Central memory CD8-positive, alpha-beta T cell (primary cell): ENCODE measurements at regions not wholly inside any gene's neighbourhood (a gene's known extent, or its start where the extent isn't known, plus 50 kb on each side); places are given as distances from the start of the nearest gene placed in this dataset.
"Not testable (repeated sequence)": the region's sequence is repeated elsewhere in the genome, so short reads cannot be mapped to it uniquely, and the experiment has no call there.

Source experiments
- ATAC-seq: fragments of 150-1000 bp; cut with Tn5 transposase; replicated peaks from 2 replicates; pipeline ENCODE4 v1.10.0; 2022; ENCODE audit warnings: mild to moderate bottlenecking, moderate FRiP score, moderate number of reproducible peaks; ENCODE audit not compliant: poor library complexity, severe bottlenecking; ENCODE audit errors: extremely low read depth
- DNase-seq, 2 donors: peaks; one replicate each; pipeline ENCODE4 v3.0.0; 2021; ENCODE audit warnings: low spot score in 2 of 2
- H3K27ac Mint-ChIP-seq: one replicate; pipeline ENCODE4 v1.8.0; 2022; ENCODE audit warnings: low read depth, mild to moderate bottlenecking, moderate library complexity, mixed read lengths
- H3K27me3 Mint-ChIP-seq: one replicate; pipeline ENCODE4 v1.8.0; 2022; ENCODE audit warnings: mixed read lengths
- H3K36me3 Mint-ChIP-seq: one replicate; pipeline ENCODE4 v1.8.0; 2022; ENCODE audit warnings: mild to moderate bottlenecking, moderate library complexity, mixed read lengths; ENCODE audit not compliant: insufficient read depth
- H3K4me1 Mint-ChIP-seq: one replicate; pipeline ENCODE4 v1.8.0; 2022; ENCODE audit warnings: mixed read lengths
- H3K4me3 Mint-ChIP-seq: one replicate; pipeline ENCODE4 v1.8.0; 2022; ENCODE audit warnings: mild to moderate bottlenecking, moderate library complexity, mixed read lengths
- H3K9me3 Mint-ChIP-seq: one replicate; pipeline ENCODE4 v1.8.0; 2022; ENCODE audit warnings: mixed read lengths

DNA sequence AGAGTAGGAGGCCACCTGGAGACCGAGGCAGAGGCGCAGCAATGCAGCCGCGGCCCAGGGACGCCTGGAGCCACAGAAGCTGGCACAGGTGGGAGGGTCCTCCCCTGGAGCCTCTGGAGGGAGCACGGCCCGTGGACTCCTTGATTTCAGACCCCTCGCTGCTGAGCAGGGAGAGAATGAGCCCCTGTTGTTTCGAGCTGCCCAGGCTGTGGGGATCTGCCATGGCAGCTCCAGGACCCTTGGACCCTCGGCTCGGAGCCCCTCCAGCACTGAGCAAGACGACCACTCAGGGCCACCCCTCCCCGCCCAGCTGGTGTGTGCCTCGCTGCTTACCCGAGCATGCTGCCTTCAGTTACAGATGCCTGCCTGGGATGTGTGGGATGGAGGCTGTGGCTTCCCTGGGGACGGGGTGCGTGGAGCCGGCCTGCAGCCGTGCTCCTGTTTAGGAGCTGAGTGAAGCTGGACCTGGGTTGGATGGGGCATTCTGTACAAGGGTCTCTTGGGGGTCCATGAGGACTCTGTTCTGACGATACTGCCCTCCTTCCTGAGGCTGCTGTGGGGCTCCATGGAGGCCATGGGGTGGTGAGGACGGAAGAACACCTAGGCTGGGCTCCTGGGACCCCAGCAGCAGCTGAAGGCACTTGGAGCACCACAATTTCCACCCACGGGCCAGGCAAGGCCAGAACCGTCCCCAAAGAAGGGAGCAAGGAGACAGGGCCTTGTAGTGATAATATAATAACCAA is 115.1 kb upstream of the LPCAT1 start:
- peaks cover 2% of the 10 kb centered on the region for H3K36me3 Mint-ChIP-seq
- no peak overlapping the region for H3K4me3 Mint-ChIP-seq
- H3K9me3 Mint-ChIP-seq: no peaks in the 10 kb centered on the region
- H3K4me1 Mint-ChIP-seq: peaks cover 19% of the 10 kb centered on the region
- peaks cover 23% of the 10 kb centered on the region for H3K27me3 Mint-ChIP-seq
- DNase-seq: no peak
- no peak for ATAC-seq
- no peak overlapping the region for H3K27ac Mint-ChIP-seq

GRCh38 chr5:1637639-1638481 is 114.1 kb upstream of the LPCAT1 start:
- Mint-ChIP-seq H3K36me3 (peaks cover 7% of the 10 kb centered on the region), H3K9me3 (no peaks in the 10 kb centered on the region), H3K4me1 (peaks cover 24% of the 10 kb centered on the region), H3K27me3 (peaks cover 13% of the 10 kb centered on the region), H3K27ac (no peak overlapping the region), H3K4me3 (no peak overlapping the region)
- no peak for ATAC-seq
- no peak for DNase-seq

- no peak overlapping the region for H3K4me3 Mint-ChIP-seq
- no peak overlapping the region for H3K27ac Mint-ChIP-seq
- no peaks in the 10 kb centered on the region for H3K9me3 Mint-ChIP-seq
- DNase-seq: no peak
- H3K27me3 Mint-ChIP-seq: peaks cover 8% of the 10 kb centered on the region
- H3K36me3 Mint-ChIP-seq: peaks cover 8% of the 10 kb centered on the region
- ATAC-seq: no peak
- H3K4me1 Mint-ChIP-seq: peaks cover 32% of the 10 kb centered on the region
Measured at GRCh38 chr5:1636981-1637638, 113.3 kb upstream of the LPCAT1 start.

DNA sequence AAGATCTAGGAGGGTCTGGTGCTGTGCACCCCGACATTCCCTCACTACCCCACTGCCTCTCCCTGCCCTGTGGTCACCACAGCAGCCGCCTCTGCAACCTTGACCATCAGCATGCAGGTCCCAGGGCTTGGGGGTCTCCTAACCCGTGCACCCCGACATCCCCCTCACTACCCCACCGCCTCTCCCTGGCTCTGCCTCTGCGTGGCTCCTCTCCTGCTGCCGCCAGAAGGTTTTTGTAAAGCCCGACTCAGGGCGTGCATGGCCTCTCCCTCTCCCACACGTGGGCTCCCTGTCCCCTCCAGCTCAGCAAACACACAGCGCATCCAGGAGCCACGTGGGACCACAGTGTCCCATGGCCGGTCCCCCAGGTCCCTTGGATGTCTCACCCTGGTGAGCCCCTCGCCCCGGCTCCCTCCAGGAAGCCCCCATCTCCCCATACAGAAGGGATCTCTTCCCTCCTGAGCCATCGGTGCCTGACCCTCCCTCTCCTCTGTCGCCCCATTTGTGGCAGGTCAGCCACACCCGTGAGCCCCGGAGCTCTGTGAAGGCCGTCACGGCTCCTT is 112.5 kb upstream of the LPCAT1 start:
- not testable (repeated sequence) for H3K9me3 Mint-ChIP-seq, H3K36me3 Mint-ChIP-seq, H3K27ac Mint-ChIP-seq, DNase-seq, ATAC-seq, H3K27me3 Mint-ChIP-seq, H3K4me3 Mint-ChIP-seq
- H3K4me1 Mint-ChIP-seq: peaks cover 30% of the 10 kb centered on the region

DNA sequence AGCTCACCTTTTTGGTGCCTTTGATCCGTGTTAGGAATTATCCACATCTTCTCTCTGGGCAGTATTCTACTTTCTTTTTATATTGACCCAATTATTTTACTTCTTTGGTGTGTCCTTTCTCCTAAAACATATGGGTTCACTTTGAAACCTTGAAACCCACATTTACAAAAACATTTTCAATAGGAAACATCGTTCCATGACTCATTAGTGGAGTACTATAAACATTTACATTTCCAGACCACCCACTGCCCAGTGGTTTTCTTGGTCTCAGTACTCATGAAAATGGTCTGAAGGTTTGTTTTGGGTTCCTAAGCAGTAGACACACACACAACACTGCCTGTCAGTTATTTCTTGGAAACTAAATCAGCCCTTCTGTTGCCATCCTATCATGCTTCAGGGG is 111.7 kb upstream of the LPCAT1 start:
- not testable (repeated sequence) for H3K27me3 Mint-ChIP-seq, H3K27ac Mint-ChIP-seq, ATAC-seq, DNase-seq, H3K9me3 Mint-ChIP-seq, H3K36me3 Mint-ChIP-seq
- Mint-ChIP-seq H3K4me1 (peaks cover 29% of the 10 kb centered on the region), H3K4me3 (peak overlapping the region; percentile 89)

DNA sequence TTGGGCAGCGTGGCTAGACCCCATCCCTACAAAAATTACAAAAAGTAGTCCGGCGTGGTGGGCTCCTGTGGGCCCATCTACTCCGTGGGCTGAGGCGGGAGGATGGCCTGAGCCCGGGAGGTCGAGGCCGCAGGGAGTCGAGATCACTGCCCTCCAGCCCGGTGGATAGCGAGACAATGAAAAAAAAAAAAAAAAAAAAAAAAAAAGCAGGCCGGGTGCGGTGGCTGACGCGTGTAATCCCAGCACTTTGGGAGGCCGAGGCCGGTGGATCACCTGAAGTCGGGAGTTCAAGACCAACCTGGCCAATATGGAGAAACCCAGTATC is 110.5 kb upstream of the LPCAT1 start:
- peak overlapping the region; percentile 89 for H3K4me3 Mint-ChIP-seq

DNA sequence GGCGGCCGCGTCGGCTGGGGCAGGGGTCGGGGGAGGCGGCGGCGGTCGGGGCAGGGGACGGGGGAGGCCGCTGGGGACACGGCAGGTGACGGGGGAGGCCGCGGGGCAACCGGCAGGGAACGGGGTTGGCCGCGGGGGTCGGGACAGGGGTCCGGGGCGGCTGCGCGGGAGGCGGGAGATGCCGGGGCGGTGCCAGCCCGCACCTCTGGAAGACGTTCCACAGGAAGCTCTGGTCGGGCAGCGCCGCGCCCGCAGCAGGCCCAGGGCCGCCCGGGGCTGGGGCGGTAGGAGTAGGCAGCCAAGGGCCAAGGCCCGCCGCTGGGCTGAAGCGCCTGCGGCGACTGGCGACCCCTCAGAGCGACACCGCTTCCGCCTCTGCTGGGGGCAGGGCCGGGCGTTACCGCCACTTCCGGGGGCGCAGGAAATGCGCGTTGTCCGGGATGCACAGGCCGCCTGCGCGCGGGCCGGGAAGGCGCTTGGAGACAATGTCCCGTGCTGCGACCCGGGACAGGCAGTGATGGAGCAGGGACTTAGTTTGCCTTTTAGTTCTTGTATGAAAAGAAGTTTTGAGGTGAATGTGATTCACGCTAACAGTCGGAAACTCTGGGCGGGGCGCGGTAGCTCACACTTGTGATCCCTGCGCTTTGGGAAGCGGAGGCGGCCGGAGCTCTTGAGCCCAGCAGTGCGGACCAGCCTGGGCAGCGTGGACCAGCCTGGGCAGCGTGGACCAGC is 110.0 kb upstream of the LPCAT1 start:
- Mint-ChIP-seq H3K4me3 (peak overlapping the region; percentile 89), H3K27me3 (no peaks in the 10 kb centered on the region), H3K27ac (peak overlapping the region; percentile 93), H3K9me3 (no peaks in the 10 kb centered on the region), H3K36me3 (peaks cover 8% of the 10 kb centered on the region), H3K4me1 (peaks cover 29% of the 10 kb centered on the region)
- DNase-seq: peak; percentile 38 to 43
- ATAC-seq: peak; percentile 74

More for the DNA sequence above, 110.5 kb upstream of the LPCAT1 start:
- Mint-ChIP-seq H3K9me3 (no peaks in the 10 kb centered on the region), H3K27me3 (no peaks in the 10 kb centered on the region), H3K4me1 (peaks cover 29% of the 10 kb centered on the region), H3K27ac (peak overlapping the region; percentile 93), H3K36me3 (peaks cover 8% of the 10 kb centered on the region)
- no peak for DNase-seq
- ATAC-seq: no peak

DNA sequence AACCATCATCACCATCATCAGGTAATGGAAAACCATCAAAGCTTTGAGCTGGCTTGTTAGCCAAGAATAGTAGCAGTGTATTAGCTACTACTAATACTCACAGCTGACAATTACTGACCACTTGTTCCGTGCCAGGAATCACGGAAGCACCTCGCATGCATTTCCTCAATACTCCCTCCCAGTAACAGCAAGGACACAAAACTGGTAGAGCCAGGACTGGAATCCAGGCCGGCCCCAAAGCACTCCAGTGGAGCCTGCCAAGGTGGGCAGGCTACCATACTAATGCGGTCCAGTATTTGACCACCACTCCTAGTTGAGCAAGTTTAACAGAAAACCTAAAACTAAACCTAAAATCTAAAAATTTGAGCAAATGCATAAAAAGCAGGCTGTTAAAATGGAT is 107.2 kb upstream of the LPCAT1 start:
- H3K4me1 Mint-ChIP-seq: peaks cover 29% of the 10 kb centered on the region
- not testable (repeated sequence) for ATAC-seq, H3K27me3 Mint-ChIP-seq, H3K36me3 Mint-ChIP-seq, H3K9me3 Mint-ChIP-seq, H3K27ac Mint-ChIP-seq, H3K4me3 Mint-ChIP-seq, DNase-seq

GRCh38 chr5:1626397-1626796 is 102.6 kb upstream of the LPCAT1 start:
- not testable (repeated sequence) for H3K27ac Mint-ChIP-seq

DNA sequence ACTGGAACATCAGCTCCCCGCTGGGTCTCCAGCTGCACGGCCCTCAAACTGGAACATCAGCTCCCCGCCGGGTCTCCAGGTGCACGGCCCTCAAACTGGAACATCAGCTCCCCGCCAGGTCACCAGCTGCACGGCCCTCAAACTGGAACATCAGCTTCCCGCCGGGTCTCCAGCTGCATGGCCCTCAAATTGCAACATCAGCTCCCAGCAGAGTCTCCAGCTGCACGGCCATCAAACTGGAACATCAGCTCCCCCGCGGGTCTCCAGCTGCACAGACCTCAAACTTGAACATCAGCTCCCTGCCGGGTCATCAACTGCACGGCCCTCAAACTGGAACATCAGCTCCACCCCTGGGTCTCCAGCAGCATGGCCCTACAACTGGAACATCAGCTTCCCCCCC is 95.8 kb upstream of the LPCAT1 start:
- H3K9me3 Mint-ChIP-seq, H3K36me3 Mint-ChIP-seq, H3K27me3 Mint-ChIP-seq, ATAC-seq, H3K4me3 Mint-ChIP-seq, H3K27ac Mint-ChIP-seq, DNase-seq: not testable (repeated sequence)
- H3K4me1 Mint-ChIP-seq: peaks cover 38% of the 10 kb centered on the region

More at GRCh38 chr5:1626397-1626796, 102.6 kb upstream of the LPCAT1 start:
- not testable (repeated sequence) for H3K27me3 Mint-ChIP-seq, H3K36me3 Mint-ChIP-seq, H3K4me3 Mint-ChIP-seq, DNase-seq, H3K9me3 Mint-ChIP-seq, ATAC-seq
- H3K4me1 Mint-ChIP-seq: peaks cover 29% of the 10 kb centered on the region

GRCh38 chr5:1618296-1618865 is 94.6 kb upstream of the LPCAT1 start:
- H3K27ac Mint-ChIP-seq, H3K9me3 Mint-ChIP-seq, H3K4me3 Mint-ChIP-seq, H3K27me3 Mint-ChIP-seq, DNase-seq, H3K36me3 Mint-ChIP-seq, ATAC-seq: not testable (repeated sequence)
- H3K4me1 Mint-ChIP-seq: peaks cover 28% of the 10 kb centered on the region
